ENCODE measurements at regions not wholly inside any gene's neighbourhood (a gene's known extent, or its start where the extent isn't known, plus 50 kb on each side); places are given as distances from the start of the nearest gene placed in this dataset.

- no peak for DNase-seq
Measured at GRCh38 chr9:13629067-13629466, 349.6 kb upstream of the MPDZ start.

GRCh38 chr9:13628526-13628925 is 349.0 kb upstream of the MPDZ start:
- DNase-seq, result no peak

- DNase-seq, result no peak
Measured at GRCh38 chr9:13627502-13627901, 348.0 kb upstream of the MPDZ start.

GRCh38 chr9:13627071-13627470 is 347.6 kb upstream of the MPDZ start:
- no peak for DNase-seq

GRCh38 chr9:13626601-13627000 is 347.1 kb upstream of the MPDZ start:
- no peak for DNase-seq

- no peak for DNase-seq
Measured at GRCh38 chr9:13621872-13622564, 342.5 kb upstream of the MPDZ start.

- DNase-seq, result no peak
Measured at GRCh38 chr9:13616491-13617035, 337.1 kb upstream of the MPDZ start.

- no peak for DNase-seq
Measured at GRCh38 chr9:13615660-13616490, 336.4 kb upstream of the MPDZ start.

- no peak for DNase-seq
Measured at GRCh38 chr9:13614060-13614459, 334.6 kb upstream of the MPDZ start.

- DNase-seq, result no peak
Measured at GRCh38 chr9:13613296-13613695, 333.8 kb upstream of the MPDZ start.

- peak in 1 of 3 experiments; percentile 13 for DNase-seq
Measured at GRCh38 chr9:13608451-13608850, 329.0 kb upstream of the MPDZ start.

- DNase-seq, result peak in 1 of 3 experiments; percentile 29
Measured at GRCh38 chr9:13607481-13608441, 328.3 kb upstream of the MPDZ start.

- no peak for DNase-seq
Measured at GRCh38 chr9:13606586-13606985, 327.1 kb upstream of the MPDZ start.

- no peak for DNase-seq
Measured at GRCh38 chr9:13603921-13604320, 324.4 kb upstream of the MPDZ start.

- DNase-seq, result no peak
Measured at GRCh38 chr9:13598738-13599137, 319.2 kb upstream of the MPDZ start.

GRCh38 chr9:13597427-13597826 is 317.9 kb upstream of the MPDZ start:
- no peak for DNase-seq

GRCh38 chr9:13597004-13597403 is 317.5 kb upstream of the MPDZ start:
- DNase-seq, result no peak

- no peak for DNase-seq
Measured at GRCh38 chr9:13596383-13596970, 317.0 kb upstream of the MPDZ start.

GRCh38 chr9:13590996-13591395 is 311.5 kb upstream of the MPDZ start:
- no peak for DNase-seq

GRCh38 chr9:13589034-13589737 is 309.7 kb upstream of the MPDZ start:
- no peak for DNase-seq

GRCh38 chr9:13588151-13589033 is 308.9 kb upstream of the MPDZ start:
- peak in 1 of 3 experiments; percentile 21 for DNase-seq

Measured in NCI-H1417 (cell line).